Tibial artery (tissue), 4 donors: ENCODE measurements at regions not wholly inside any gene's neighbourhood (a gene's known extent, or its start where the extent isn't known, plus 50 kb on each side); places are given as distances from the start of the nearest gene placed in this dataset.

Experiments used
- DNase-seq, 2 donors: peaks; one replicate each; pipeline ENCODE4 v3.0.0-alpha.2; 2019
- H3K27ac ChIP-seq, 2 donors: fragments of 200-600 bp; sonication (generic) in 1 of 2; 1 replicate in 1 of 2; 2 replicates in 1 of 2; pipeline ENCODE4 v1.5.1; 2018 to 2019; ENCODE audit warnings: mild to moderate bottlenecking in 1 of 2
- H3K27me3 ChIP-seq, 2 donors: fragments of 200-600 bp; sonication (generic) in 1 of 2; one replicate each; pipeline versions ENCODE4 v1.5.1 to v1.6.0; 2016 to 2019
- H3K36me3 ChIP-seq, 3 donors: fragments of 200-600 bp; sonication (generic) in 2 of 3; one replicate each; pipeline ENCODE4 v1.5.1; 2016 to 2019; ENCODE audit warnings: mild to moderate bottlenecking in 2 of 3
- H3K4me1 ChIP-seq, 4 donors: fragments of 200-600 bp; sonication (generic) in 2 of 4; 1 replicate in 3 of 4; 2 replicates in 1 of 4; pipeline ENCODE4 v1.5.1; 2016 to 2019
- H3K4me3 ChIP-seq, 2 donors: fragments of 200-600 bp; sonication (generic) in 1 of 2; 1 replicate in 1 of 2; 2 replicates in 1 of 2; pipeline ENCODE4 v1.5.1; 2018 to 2019; ENCODE audit warnings: mild to moderate bottlenecking in 2 of 2
- H3K9me3 ChIP-seq, 3 donors: fragments of 200-600 bp; sonication (generic) in 1 of 3; one replicate each; pipeline ENCODE4 v1.5.1; 2016 to 2019
- intact Hi-C: fragments of 100-400 bp; cut with DNase I; formaldehyde crosslinking; loops from one replicate; pipeline ENCODE4 v1.15.0; 2023; ENCODE audit warnings: low total_unique reads
- TF ChIP-seq, protein P1 (sequence below), 2 experiments: fragments of 200-600 bp in 1 of 2; fragments of 450-650 bp in 1 of 2; IDR thresholded peaks; one replicate each; pipeline ENCODE4 v1.5.1; 2017 to 2019; ENCODE audit warnings: antibody characterized with exemption in 2 of 2, mild to moderate bottlenecking in 1 of 2, moderate library complexity in 1 of 2

DNA sequence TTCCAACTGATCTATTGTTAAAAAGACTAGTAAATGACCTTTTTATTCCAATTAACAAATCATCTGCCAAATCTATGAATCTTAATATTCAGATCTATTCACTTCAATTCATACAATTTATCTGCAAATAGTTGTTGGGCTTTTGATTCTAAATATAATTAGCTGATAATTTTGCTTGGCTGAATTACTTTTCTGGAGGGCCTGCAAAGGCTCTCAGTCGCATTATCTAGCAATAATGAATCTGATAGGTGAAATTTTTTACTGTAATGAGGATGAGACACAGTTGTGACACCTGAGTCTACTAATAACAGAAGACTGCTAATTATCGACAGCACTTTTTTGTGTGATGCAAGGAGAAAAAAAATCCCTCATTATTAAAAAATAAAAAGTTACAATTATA is 565.1 kb downstream of the ZEB2 start:
- TF ChIP-seq, protein P1, sequence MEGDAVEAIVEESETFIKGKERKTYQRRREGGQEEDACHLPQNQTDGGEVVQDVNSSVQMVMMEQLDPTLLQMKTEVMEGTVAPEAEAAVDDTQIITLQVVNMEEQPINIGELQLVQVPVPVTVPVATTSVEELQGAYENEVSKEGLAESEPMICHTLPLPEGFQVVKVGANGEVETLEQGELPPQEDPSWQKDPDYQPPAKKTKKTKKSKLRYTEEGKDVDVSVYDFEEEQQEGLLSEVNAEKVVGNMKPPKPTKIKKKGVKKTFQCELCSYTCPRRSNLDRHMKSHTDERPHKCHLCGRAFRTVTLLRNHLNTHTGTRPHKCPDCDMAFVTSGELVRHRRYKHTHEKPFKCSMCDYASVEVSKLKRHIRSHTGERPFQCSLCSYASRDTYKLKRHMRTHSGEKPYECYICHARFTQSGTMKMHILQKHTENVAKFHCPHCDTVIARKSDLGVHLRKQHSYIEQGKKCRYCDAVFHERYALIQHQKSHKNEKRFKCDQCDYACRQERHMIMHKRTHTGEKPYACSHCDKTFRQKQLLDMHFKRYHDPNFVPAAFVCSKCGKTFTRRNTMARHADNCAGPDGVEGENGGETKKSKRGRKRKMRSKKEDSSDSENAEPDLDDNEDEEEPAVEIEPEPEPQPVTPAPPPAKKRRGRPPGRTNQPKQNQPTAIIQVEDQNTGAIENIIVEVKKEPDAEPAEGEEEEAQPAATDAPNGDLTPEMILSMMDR (IDR thresholded peaks at IDR 0.05) = no peak
- Histone ChIP-seq H3K27me3 (no peaks in the 10 kb centered on the region), H3K4me3 (no peak overlapping the region), H3K9me3 (peaks cover 0 to 8% (median 0%) of the 10 kb centered on the region in 3 donors), H3K36me3 (no peaks in the 10 kb centered on the region), H3K4me1 (peaks cover 0 to 34% (median 12%) of the 10 kb centered on the region in 4 donors), H3K27ac (peak overlapping the region in 1 of 2 donors; percentile 6)
- intact Hi-C loops = no loop called here
- no peak for DNase-seq

DNA sequence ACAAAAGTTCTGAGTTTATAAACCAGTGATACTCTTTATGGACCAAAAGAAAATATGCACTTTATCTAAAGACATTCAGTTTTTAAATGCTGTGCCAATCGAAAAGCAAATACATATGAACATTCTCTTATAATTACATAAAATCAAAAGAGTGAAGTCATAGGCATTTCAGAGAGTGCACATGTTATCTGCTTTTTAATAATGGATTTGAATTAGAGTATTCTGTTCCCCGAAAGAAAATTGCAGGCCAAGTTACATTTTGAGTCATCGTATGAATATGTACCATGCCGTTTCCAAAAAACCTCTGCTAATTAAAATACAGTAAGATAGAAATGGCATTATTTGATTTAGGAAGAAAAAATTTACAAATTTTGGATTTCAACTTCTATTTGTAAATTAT is 565.7 kb downstream of the ZEB2 start:
- intact Hi-C loops = no loop called here
- H3K4me1 ChIP-seq = peaks cover 0 to 41% (median 15%) of the 10 kb centered on the region in 4 donors
- no peak overlapping the region for H3K4me3 ChIP-seq
- TF ChIP-seq, protein P1 (IDR thresholded peaks at IDR 0.05) = no peak
- H3K27me3 ChIP-seq = no peaks in the 10 kb centered on the region
- no peak overlapping the region for H3K27ac ChIP-seq
- peaks cover 0 to 8% (median 0%) of the 10 kb centered on the region in 3 donors for H3K9me3 ChIP-seq
- no peak for DNase-seq
- no peaks in the 10 kb centered on the region for H3K36me3 ChIP-seq

DNA sequence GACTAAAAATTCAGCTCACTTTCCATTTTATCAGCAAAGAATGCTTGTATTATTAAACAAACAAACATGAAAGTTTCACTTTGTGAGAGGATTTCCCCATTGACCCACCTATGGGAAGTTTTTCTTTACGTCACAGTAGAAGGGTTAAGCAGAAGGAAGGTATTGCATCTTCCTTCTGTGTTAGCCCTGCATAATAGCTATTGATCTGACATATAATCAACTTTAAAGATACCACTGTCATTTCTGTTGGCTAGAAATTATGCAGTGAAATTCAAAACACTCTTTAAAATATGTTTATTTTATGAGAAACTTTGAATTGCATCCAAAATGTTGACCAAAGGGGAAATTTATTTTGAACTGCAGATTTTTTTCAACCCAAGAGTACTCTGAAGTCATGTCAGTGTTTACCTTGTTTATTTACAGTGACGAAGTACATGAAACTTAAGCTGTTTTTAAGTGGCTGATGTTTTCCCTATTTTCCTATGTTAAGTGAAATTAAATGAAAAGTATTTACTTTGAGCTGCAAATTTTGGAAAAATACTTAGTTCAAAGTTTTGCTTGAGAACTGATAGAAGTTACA is 566.4 kb downstream of the ZEB2 start:
- peaks cover 0 to 8% (median 0%) of the 10 kb centered on the region in 3 donors for H3K9me3 ChIP-seq
- intact Hi-C loops = no loop called here
- no peaks in the 10 kb centered on the region for H3K27me3 ChIP-seq
- DNase-seq = no peak
- peaks cover 0 to 45% (median 15%) of the 10 kb centered on the region in 4 donors for H3K4me1 ChIP-seq
- TF ChIP-seq, protein P1 (IDR thresholded peaks at IDR 0.05) = no peak
- H3K27ac ChIP-seq = no peak overlapping the region
- H3K36me3 ChIP-seq = no peaks in the 10 kb centered on the region
- no peak overlapping the region for H3K4me3 ChIP-seq

DNA sequence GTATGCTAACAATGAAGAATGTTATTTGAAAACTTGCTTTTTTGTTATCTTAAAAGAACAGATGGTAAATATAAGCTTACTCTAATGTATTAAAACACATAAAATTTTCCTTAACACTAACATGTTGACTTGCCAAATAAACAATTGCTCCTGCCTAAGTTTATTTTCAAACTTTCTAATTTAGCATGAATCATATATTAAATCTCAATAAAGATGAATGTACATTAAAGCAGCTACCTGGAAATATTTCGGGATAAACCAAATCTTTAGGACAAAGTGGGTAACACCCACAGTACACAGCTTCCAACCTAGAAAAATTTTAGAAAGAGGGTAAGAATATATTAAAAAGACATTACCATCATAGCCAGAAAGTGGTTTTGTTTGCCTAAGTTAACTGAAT is 567.4 kb downstream of the ZEB2 start:
- Histone ChIP-seq H3K4me3 (no peak overlapping the region), H3K4me1 (peaks cover 0 to 45% (median 15%) of the 10 kb centered on the region in 4 donors), H3K36me3 (no peaks in the 10 kb centered on the region), H3K9me3 (no peaks in the 10 kb centered on the region), H3K27me3 (no peaks in the 10 kb centered on the region), H3K27ac (no peak overlapping the region)
- TF ChIP-seq, protein P1 (IDR thresholded peaks at IDR 0.05) = no peak
- no peak for DNase-seq
- intact Hi-C loops = no loop called here

DNA sequence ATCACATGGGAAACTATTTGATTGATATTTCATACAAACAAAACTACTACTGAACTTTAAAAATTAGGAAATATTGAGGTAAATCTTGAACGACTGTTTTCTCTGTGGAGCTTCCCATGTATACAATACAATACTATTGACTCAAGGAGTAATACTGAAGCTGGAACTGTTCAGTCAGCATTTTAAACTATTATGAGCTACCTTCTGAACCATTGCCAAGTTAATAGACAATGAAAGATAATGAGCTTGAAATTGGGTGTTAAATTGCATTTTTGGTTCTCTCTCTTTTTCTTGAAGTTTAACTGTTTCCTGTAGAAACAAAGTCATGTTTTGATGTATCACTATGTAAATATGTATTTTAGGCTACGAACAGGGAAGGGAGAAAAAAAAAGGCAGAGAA is 569.2 kb downstream of the ZEB2 start:
- TF ChIP-seq, protein P1 (IDR thresholded peaks at IDR 0.05) = no peak
- Histone ChIP-seq H3K4me1 (peaks cover 0 to 43% (median 14%) of the 10 kb centered on the region in 4 donors), H3K36me3 (peaks cover 0 to 10% (median 8%) of the 10 kb centered on the region in 3 donors), H3K27me3 (no peaks in the 10 kb centered on the region), H3K27ac (no peak overlapping the region), H3K4me3 (no peak overlapping the region), H3K9me3 (no peaks in the 10 kb centered on the region)
- no peak for DNase-seq
- intact Hi-C loops = no loop called here
